DND-41 (cell line): ENCODE measurements at regions not wholly inside any gene's neighbourhood (a gene's known extent, or its start where the extent isn't known, plus 50 kb on each side); places are given as distances from the start of the nearest gene placed in this dataset.

Source experiments
- EZH2 ChIP-seq: IDR thresholded peaks from 3 replicates; pipeline ENCODE4 v1.6.1; 2012; ENCODE audit warnings: borderline replicate concordance, low read depth, mild to moderate bottlenecking, moderate library complexity, low read length, inconsistent platforms; ENCODE audit not compliant: severe bottlenecking
- TF ChIP-seq, protein P1 (sequence below): IDR thresholded peaks from 2 replicates; pipeline ENCODE4 v1.5.1; 2012; ENCODE audit warnings: borderline replicate concordance, low read length, moderate library complexity, mild to moderate bottlenecking; ENCODE audit not compliant: poor library complexity, severe bottlenecking; ENCODE audit errors: extremely low read depth

DNA sequence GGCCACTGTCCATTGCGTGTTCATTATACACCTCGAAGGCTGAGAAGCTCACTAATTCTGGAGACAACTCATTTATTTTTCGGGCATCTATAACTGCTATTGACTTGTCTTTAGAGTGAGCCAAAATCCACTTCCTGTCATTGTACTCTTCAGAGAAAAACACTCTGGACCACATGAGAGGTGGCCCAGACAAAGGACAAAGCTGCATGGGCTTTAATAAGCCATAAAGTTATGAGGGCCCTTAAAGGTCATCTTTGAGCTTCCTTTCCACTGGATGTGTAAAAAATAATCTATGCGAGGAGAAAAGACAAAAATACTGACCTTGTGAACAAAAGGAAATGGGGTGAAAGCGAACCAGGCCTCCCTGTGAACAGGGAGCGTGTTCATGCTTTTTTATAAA lies 63.5 kb upstream of the ZC3H12C start:
- TF ChIP-seq EZH2, result no peak
- TF ChIP-seq, protein P1, sequence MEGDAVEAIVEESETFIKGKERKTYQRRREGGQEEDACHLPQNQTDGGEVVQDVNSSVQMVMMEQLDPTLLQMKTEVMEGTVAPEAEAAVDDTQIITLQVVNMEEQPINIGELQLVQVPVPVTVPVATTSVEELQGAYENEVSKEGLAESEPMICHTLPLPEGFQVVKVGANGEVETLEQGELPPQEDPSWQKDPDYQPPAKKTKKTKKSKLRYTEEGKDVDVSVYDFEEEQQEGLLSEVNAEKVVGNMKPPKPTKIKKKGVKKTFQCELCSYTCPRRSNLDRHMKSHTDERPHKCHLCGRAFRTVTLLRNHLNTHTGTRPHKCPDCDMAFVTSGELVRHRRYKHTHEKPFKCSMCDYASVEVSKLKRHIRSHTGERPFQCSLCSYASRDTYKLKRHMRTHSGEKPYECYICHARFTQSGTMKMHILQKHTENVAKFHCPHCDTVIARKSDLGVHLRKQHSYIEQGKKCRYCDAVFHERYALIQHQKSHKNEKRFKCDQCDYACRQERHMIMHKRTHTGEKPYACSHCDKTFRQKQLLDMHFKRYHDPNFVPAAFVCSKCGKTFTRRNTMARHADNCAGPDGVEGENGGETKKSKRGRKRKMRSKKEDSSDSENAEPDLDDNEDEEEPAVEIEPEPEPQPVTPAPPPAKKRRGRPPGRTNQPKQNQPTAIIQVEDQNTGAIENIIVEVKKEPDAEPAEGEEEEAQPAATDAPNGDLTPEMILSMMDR, result no peak
